ENCODE measurements at regions not wholly inside any gene's neighbourhood (a gene's known extent, or its start where the extent isn't known, plus 50 kb on each side); places are given as distances from the start of the nearest gene placed in this dataset.

DNA sequence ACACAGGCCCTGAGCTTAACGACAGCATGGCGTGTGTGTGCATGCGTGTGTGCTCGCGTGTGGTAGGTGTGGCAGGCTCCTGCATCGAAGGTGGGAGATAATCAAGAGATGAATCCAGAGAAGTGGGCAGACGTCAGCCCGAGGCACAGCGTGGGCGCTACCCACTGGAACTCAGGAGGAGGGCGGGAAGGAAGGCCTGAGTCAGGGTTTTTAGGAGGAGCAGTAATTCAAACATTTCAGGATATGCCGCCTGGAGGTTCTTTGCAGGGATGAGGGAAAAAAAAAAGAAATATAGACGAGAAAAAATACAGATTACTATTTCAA lies 66.3 kb upstream of the STX18 start:
- H3K9me1 ChIP-seq (replicated peaks; ENCODE audit: control insufficient read depth, extremely low read depth, insufficient read depth, low read length) = no peaks in the 10 kb centered on the region
- no peaks in the 10 kb centered on the region for H3K36me3 ChIP-seq (ENCODE audit: control insufficient read depth in 2 of 2, extremely low read depth in 1 of 2, insufficient read depth in 2 of 2, low read length in 2 of 2)
- H2AFZ ChIP-seq (ENCODE audit: low read depth, low read length) = no peak overlapping the region
- TF ChIP-seq GATA2 (IDR thresholded peaks at IDR 0.05; ENCODE audit: insufficient read depth, insufficient read length, low read depth, low read length) (no peak), POLR2AphosphoS5 (IDR thresholded peaks at IDR 0.05; ENCODE audit: insufficient read depth, low read depth, low read length) (no peak), JUN (IDR thresholded peaks at IDR 0.05; ENCODE audit: borderline replicate concordance, insufficient read depth, insufficient read length, low read depth) (no peak), FOS (IDR thresholded peaks at IDR 0.05; ENCODE audit: borderline replicate concordance, insufficient read depth, low read length) (no peak), POLR2A (IDR thresholded peaks at IDR 0.05; ENCODE audit: low read depth, low read length) (no peak), EZH2 (IDR thresholded peaks at IDR 0.05; ENCODE audit: borderline replicate concordance, low read depth, low read length, severe bottlenecking) (no peak)
- TF ChIP-seq, protein P1, sequence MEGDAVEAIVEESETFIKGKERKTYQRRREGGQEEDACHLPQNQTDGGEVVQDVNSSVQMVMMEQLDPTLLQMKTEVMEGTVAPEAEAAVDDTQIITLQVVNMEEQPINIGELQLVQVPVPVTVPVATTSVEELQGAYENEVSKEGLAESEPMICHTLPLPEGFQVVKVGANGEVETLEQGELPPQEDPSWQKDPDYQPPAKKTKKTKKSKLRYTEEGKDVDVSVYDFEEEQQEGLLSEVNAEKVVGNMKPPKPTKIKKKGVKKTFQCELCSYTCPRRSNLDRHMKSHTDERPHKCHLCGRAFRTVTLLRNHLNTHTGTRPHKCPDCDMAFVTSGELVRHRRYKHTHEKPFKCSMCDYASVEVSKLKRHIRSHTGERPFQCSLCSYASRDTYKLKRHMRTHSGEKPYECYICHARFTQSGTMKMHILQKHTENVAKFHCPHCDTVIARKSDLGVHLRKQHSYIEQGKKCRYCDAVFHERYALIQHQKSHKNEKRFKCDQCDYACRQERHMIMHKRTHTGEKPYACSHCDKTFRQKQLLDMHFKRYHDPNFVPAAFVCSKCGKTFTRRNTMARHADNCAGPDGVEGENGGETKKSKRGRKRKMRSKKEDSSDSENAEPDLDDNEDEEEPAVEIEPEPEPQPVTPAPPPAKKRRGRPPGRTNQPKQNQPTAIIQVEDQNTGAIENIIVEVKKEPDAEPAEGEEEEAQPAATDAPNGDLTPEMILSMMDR (IDR thresholded peaks at IDR 0.05; ENCODE audit: extremely low read depth in 1 of 2, insufficient read depth in 1 of 2, low read depth in 1 of 2, low read length in 2 of 2) = no peak
- dilution Hi-C loops (cut with MboI; ENCODE audit: extremely low pct_ligation_motif_present, low sequenced_read_pairs) = no loop called here
- FAIRE-seq = no peak
- no peaks in the 10 kb centered on the region for H3K79me2 ChIP-seq (ENCODE audit: control insufficient read depth, insufficient read depth, low read length)
- H3K4me2 ChIP-seq (ENCODE audit: insufficient read depth, low read length) = no peak overlapping the region
- peaks cover 2% of the 10 kb centered on the region for H3K4me1 ChIP-seq (ENCODE audit: control insufficient read depth, extremely low read depth, insufficient read depth, low read length)
- no TSS peak for BruUV-seq (replicated peaks)
- no peak overlapping the region for H3K27ac ChIP-seq (ENCODE audit: insufficient read depth, low read depth, low read length)
- no peaks in the 10 kb centered on the region for H3K9me3 ChIP-seq (replicated peaks; ENCODE audit: control insufficient read depth, insufficient read depth, low read length)
- no peak overlapping the region for H3K4me3 ChIP-seq (replicated peaks in 1 of 3; ENCODE audit: insufficient read depth in 1 of 3, low read depth in 1 of 3, low read length in 3 of 3)
- no peak overlapping the region for H3K9ac ChIP-seq (replicated peaks; ENCODE audit: extremely low read depth, insufficient read depth, low read length)
- no peak for DNase-seq (ENCODE audit: low read depth, low spot score)
- no peaks in the 10 kb centered on the region for H4K20me1 ChIP-seq (replicated peaks; ENCODE audit: control insufficient read depth, extremely low read depth, insufficient read depth, low read length)
- ChIA-PET CTCF (no interaction called here), POLR2A (no interaction called here)
- H3K27me3 ChIP-seq (ENCODE audit: control insufficient read depth in 2 of 2, insufficient read depth in 2 of 2, low read length in 2 of 2) = no peaks in the 10 kb centered on the region
- intact Hi-C loops (cut with micrococcal nuclease) = no loop called here

Data from endothelial cell of umbilical vein (primary cell).